H9 (cell line): ENCODE measurements at regions not wholly inside any gene's neighbourhood (a gene's known extent, or its start where the extent isn't known, plus 50 kb on each side); places are given as distances from the start of the nearest gene placed in this dataset.

Experiments
- DNase-seq: peaks from one replicate; pipeline ENCODE4 v3.0.0-alpha.2; 2017
- H2AFZ ChIP-seq: one replicate; pipeline ENCODE4 v1.6.1; 2013; ENCODE audit warnings: mild to moderate bottlenecking, low read length, control low read depth, moderate library complexity
- H2AK5ac ChIP-seq: 2 replicates; pipeline ENCODE4 v1.6.1; 2013; ENCODE audit warnings: low read length, control low read depth, mixed read lengths; ENCODE audit not compliant: insufficient read length
- H2BK120ac ChIP-seq: one replicate; pipeline ENCODE4 v1.6.1; 2013; ENCODE audit warnings: low read depth, mild to moderate bottlenecking, low read length, control low read depth, inconsistent platforms; ENCODE audit not compliant: poor library complexity, severe bottlenecking
- H2BK12ac ChIP-seq: 2 replicates; pipeline ENCODE4 v1.6.1; 2013; ENCODE audit warnings: low read length, control low read depth, mixed read lengths, low read depth; ENCODE audit not compliant: insufficient read length
- H2BK15ac ChIP-seq: 2 replicates; pipeline ENCODE4 v1.6.1; 2013; ENCODE audit warnings: low read depth, low read length, control low read depth
- H2BK20ac ChIP-seq: one replicate; pipeline ENCODE4 v1.6.1; 2013; ENCODE audit warnings: low read depth, mild to moderate bottlenecking, low read length, control low read depth, inconsistent platforms; ENCODE audit not compliant: poor library complexity, severe bottlenecking
- H2BK5ac ChIP-seq: 2 replicates; pipeline ENCODE4 v1.6.1; 2013; ENCODE audit warnings: low read length, control low read depth, mixed read lengths; ENCODE audit not compliant: insufficient read length
- H3K14ac ChIP-seq: 2 replicates; pipeline ENCODE4 v1.6.1; 2013; ENCODE audit warnings: low read length, control low read depth; ENCODE audit not compliant: insufficient read depth
- H3K18ac ChIP-seq: 2 replicates; pipeline ENCODE4 v1.6.1; 2013; ENCODE audit warnings: low read depth, mild to moderate bottlenecking, mixed read lengths, low read length, control low read depth; ENCODE audit not compliant: insufficient read length
- H3K23ac ChIP-seq: 2 replicates; pipeline ENCODE4 v1.6.1; 2013; ENCODE audit warnings: low read length, control low read depth, mixed read lengths, low read depth; ENCODE audit not compliant: insufficient read length
- H3K23me2 ChIP-seq: 2 replicates; pipeline ENCODE4 v1.6.1; 2013; ENCODE audit warnings: low read depth, mild to moderate bottlenecking, mixed read lengths, low read length, control low read depth; ENCODE audit not compliant: insufficient read length, poor library complexity, severe bottlenecking
- H3K27ac ChIP-seq: 2 replicates; pipeline ENCODE4 v1.5.1; 2013; ENCODE audit warnings: low read length, control low read depth, mixed read lengths, low read depth; ENCODE audit not compliant: insufficient read length
- H3K27me3 ChIP-seq: 2 replicates; pipeline ENCODE4 v1.6.1; 2013; ENCODE audit warnings: low read length, control low read depth, inconsistent platforms; ENCODE audit not compliant: insufficient read depth
- H3K4ac ChIP-seq: 2 replicates; pipeline ENCODE4 v1.6.1; 2013; ENCODE audit warnings: low read depth, mild to moderate bottlenecking, control low read depth, inconsistent platforms, low read length, moderate library complexity
- H3K4me1 ChIP-seq: 2 replicates; pipeline ENCODE4 v1.6.1; 2013; ENCODE audit warnings: low read length, control low read depth, inconsistent platforms; ENCODE audit not compliant: insufficient read depth
- H3K4me2 ChIP-seq: 2 replicates; pipeline ENCODE4 v1.6.1; 2013; ENCODE audit warnings: low read length, control low read depth, mixed read lengths; ENCODE audit not compliant: insufficient read length, insufficient read depth
- H3K56ac ChIP-seq: 2 replicates; pipeline ENCODE4 v1.6.1; 2013; ENCODE audit warnings: low read depth, mild to moderate bottlenecking, mixed read lengths, low read length, control low read depth; ENCODE audit not compliant: insufficient read length
- H3K79me1 ChIP-seq: 2 replicates; pipeline ENCODE4 v1.6.1; 2013; ENCODE audit warnings: low read depth, mild to moderate bottlenecking, moderate library complexity, low read length, control low read depth, inconsistent platforms; ENCODE audit not compliant: insufficient read depth, poor library complexity, severe bottlenecking
- H3K79me2 ChIP-seq: 2 replicates; pipeline ENCODE4 v1.6.1; 2013; ENCODE audit warnings: low read length, control low read depth, inconsistent platforms; ENCODE audit not compliant: insufficient read depth
- H3K9ac ChIP-seq: 2 replicates; pipeline ENCODE4 v1.6.1; 2013; ENCODE audit warnings: low read length, control low read depth, mixed read lengths; ENCODE audit not compliant: insufficient read length; ENCODE audit errors: extremely low read depth
- H3K9me3 ChIP-seq: one replicate; pipeline ENCODE4 v1.6.1; 2013; ENCODE audit warnings: low read depth, low read length, inconsistent platforms; ENCODE audit not compliant: control insufficient read depth
- H3T11ph ChIP-seq: one replicate; pipeline ENCODE4 v1.6.1; 2013; ENCODE audit warnings: mild to moderate bottlenecking, low read length, control low read depth, inconsistent platforms
- H4K20me1 ChIP-seq: one replicate; pipeline ENCODE4 v1.6.1; 2013; ENCODE audit not compliant: control insufficient read depth, insufficient read length, insufficient read depth
- H4K5ac ChIP-seq: 2 replicates; pipeline ENCODE4 v1.6.1; 2013; ENCODE audit warnings: low read depth, mild to moderate bottlenecking, mixed read lengths, low read length, control low read depth; ENCODE audit not compliant: insufficient read length
- H4K8ac ChIP-seq: replicated peaks from 2 replicates; pipeline ENCODE4 v1.6.1; 2013; ENCODE audit warnings: low read length, control low read depth, mixed read lengths, low read depth; ENCODE audit not compliant: insufficient read length
- H4K91ac ChIP-seq: 2 replicates; pipeline ENCODE4 v1.6.1; 2013; ENCODE audit warnings: low read depth, mild to moderate bottlenecking, moderate library complexity, mixed read lengths, low read length, control low read depth; ENCODE audit not compliant: insufficient read length
- H3K27ac Mint-ChIP-seq, 3 experiments: 2 replicates in 2 of 3; 3 replicates in 1 of 3; pipeline ENCODE4 v1.8.0; 2020 to 2021; ENCODE audit warnings: mixed read lengths in 3 of 3, mild to moderate bottlenecking in 1 of 3, moderate library complexity in 1 of 3
- H3K27me3 Mint-ChIP-seq: 2 replicates; pipeline ENCODE4 v1.8.0; 2021; ENCODE audit warnings: low read depth, mild to moderate bottlenecking, moderate library complexity, mixed read lengths
- H3K36me3 Mint-ChIP-seq, 3 experiments: 2 replicates in 2 of 3; 3 replicates in 1 of 3; pipeline ENCODE4 v1.8.0; 2020 to 2021; ENCODE audit warnings: low read depth in 3 of 3, mixed read lengths in 3 of 3; ENCODE audit not compliant: insufficient read depth in 1 of 3
- H3K4me1 Mint-ChIP-seq, 2 experiments: 2 replicates each; pipeline ENCODE4 v1.8.0; 2020; ENCODE audit warnings: mixed read lengths in 2 of 2
- H3K4me3 Mint-ChIP-seq, 2 experiments: 2 replicates in 1 of 2; 3 replicates in 1 of 2; pipeline ENCODE4 v1.8.0; 2020 to 2021; ENCODE audit warnings: mild to moderate bottlenecking in 2 of 2, mixed read lengths in 2 of 2, moderate library complexity in 1 of 2
- H3K9me3 Mint-ChIP-seq, 2 experiments: 2 replicates in 1 of 2; 3 replicates in 1 of 2; pipeline ENCODE4 v1.8.0; 2020; ENCODE audit warnings: mild to moderate bottlenecking in 2 of 2, mixed read lengths in 2 of 2, moderate library complexity in 1 of 2
- CTCF ChIP-seq: fragments of 200-600 bp; sonication (generic); conservative IDR thresholded peaks from 3 replicates; pipeline ENCODE4 v1.8.0; 2021; ENCODE audit warnings: antibody characterized with exemption, mild to moderate bottlenecking

- H2AK5ac ChIP-seq: no peak overlapping the region
- H3K4ac ChIP-seq: no peak overlapping the region
- H2BK12ac ChIP-seq: no peak overlapping the region
- no peak overlapping the region for H2AFZ ChIP-seq
- H3K56ac ChIP-seq: no peak overlapping the region
- no peaks in the 10 kb centered on the region for H3K23me2 ChIP-seq
- no peaks in the 10 kb centered on the region for H4K20me1 ChIP-seq
- H2BK120ac ChIP-seq: no peak overlapping the region
- DNase-seq: no peak
- TF ChIP-seq CTCF: no peak
- Mint-ChIP-seq H3K9me3 (peaks cover 3 to 6% of the 10 kb centered on the region in 2 experiments; a peak in 4 of 5 replicates), H3K27me3 (no peaks in the 10 kb centered on the region), H3K4me1 (peaks cover 25 to 32% of the 10 kb centered on the region in 2 experiments), H3K27ac (peak overlapping the region in 1 of 3 experiments; percentile 58; a peak in 1 of 7 replicates), H3K36me3 (peaks cover 0 to 6% (median 2%) of the 10 kb centered on the region in 3 experiments; a peak in 2 of 7 replicates), H3K4me3 (no peak overlapping the region)
- H2BK15ac ChIP-seq: no peak overlapping the region
- no peak overlapping the region for H3K18ac ChIP-seq
- no peak overlapping the region for H4K5ac ChIP-seq
- H4K91ac ChIP-seq: no peak overlapping the region
- no peak overlapping the region for H2BK5ac ChIP-seq
- H3K9me3 ChIP-seq: no peaks in the 10 kb centered on the region
- H3K79me2 ChIP-seq: no peaks in the 10 kb centered on the region
- no peak overlapping the region for H3K14ac ChIP-seq
- no peaks in the 10 kb centered on the region for H3K4me1 ChIP-seq
- H2BK20ac ChIP-seq: no peak overlapping the region
- no peak overlapping the region for H4K8ac ChIP-seq
- H3K4me2 ChIP-seq: no peak overlapping the region
- H3K23ac ChIP-seq: no peak overlapping the region
- no peak overlapping the region for H3K9ac ChIP-seq
- no peaks in the 10 kb centered on the region for H3K27me3 ChIP-seq
- no peaks in the 10 kb centered on the region for H3K79me1 ChIP-seq
- H3T11ph ChIP-seq: no peak overlapping the region
- no peak overlapping the region for H3K27ac ChIP-seq
Measured at GRCh38 chr4:28277931-28278330, 1417.3 kb downstream of the STIM2 start.
